Cerebellar cortex (tissue), 1 donor: ENCODE measurements at regions not wholly inside any gene's neighbourhood (a gene's known extent, or its start where the extent isn't known, plus 50 kb on each side); places are given as distances from the start of the nearest gene placed in this dataset.

Source experiments
- DNase-seq: peaks from one replicate; pipeline ENCODE4 v3.0.0-alpha.2; 2015; ENCODE audit warnings: low spot score

- DNase-seq = peak; percentile 61
Observed at GRCh38 chr9:36728651-36729520, 156.2 kb downstream of the MELK start.

GRCh38 chr9:36729906-36730305 is 157.2 kb downstream of the MELK start:
- no peak for DNase-seq

- DNase-seq = no peak
Observed at GRCh38 chr9:36730414-36730813, 157.7 kb downstream of the MELK start.

GRCh38 chr9:36731068-36731956 is 158.6 kb downstream of the MELK start:
- DNase-seq = no peak

- no peak for DNase-seq
Observed at GRCh38 chr9:36734737-36735136, 162.0 kb downstream of the MELK start.

- no peak for DNase-seq
Observed at GRCh38 chr9:36736648-36737047, 164.0 kb downstream of the MELK start.

- no peak for DNase-seq
Observed at GRCh38 chr9:36738318-36738976, 165.8 kb downstream of the MELK start.

- no peak for DNase-seq
Observed at GRCh38 chr9:36739373-36740116, 166.8 kb downstream of the MELK start.

GRCh38 chr9:36742264-36742663 is 169.6 kb downstream of the MELK start:
- DNase-seq = no peak

GRCh38 chr9:36744678-36745077 is 172.0 kb downstream of the MELK start:
- no peak for DNase-seq

- DNase-seq = no peak
Observed at GRCh38 chr9:36745977-36746376, 173.3 kb downstream of the MELK start.

- DNase-seq = no peak
Observed at GRCh38 chr9:36746415-36746814, 173.7 kb downstream of the MELK start.

GRCh38 chr9:36748322-36748899 is 175.7 kb downstream of the MELK start:
- DNase-seq = no peak

GRCh38 chr9:36749461-36749860 is 176.8 kb downstream of the MELK start:
- no peak for DNase-seq

- no peak for DNase-seq
Observed at GRCh38 chr9:36750630-36751029, 177.9 kb downstream of the MELK start.

GRCh38 chr9:36755019-36755418 is 182.3 kb downstream of the MELK start:
- DNase-seq = no peak

- no peak for DNase-seq
Observed at GRCh38 chr9:36759141-36759540, 186.4 kb downstream of the MELK start.

GRCh38 chr9:36759976-36760375 is 187.3 kb downstream of the MELK start:
- no peak for DNase-seq

- no peak for DNase-seq
Observed at GRCh38 chr9:36760667-36761420, 188.1 kb downstream of the MELK start.

GRCh38 chr9:36762958-36763357 is 190.3 kb downstream of the MELK start:
- no peak for DNase-seq

GRCh38 chr9:36763778-36764177 is 191.1 kb downstream of the MELK start:
- DNase-seq = no peak
